Type B pancreatic cell (in vitro differentiated cells): ENCODE measurements at regions not wholly inside any gene's neighbourhood (a gene's known extent, or its start where the extent isn't known, plus 50 kb on each side); places are given as distances from the start of the nearest gene placed in this dataset.

Experiments used
- DNase-seq: peaks from one replicate; pipeline ENCODE4 v3.0.0; 2021; ENCODE audit warnings: mixed read lengths; ENCODE audit not compliant: unreplicated experiment; ENCODE audit errors: extremely low spot score
- H3K27ac Mint-ChIP-seq: 2 replicates; pipeline ENCODE4 v1.8.0; 2021; ENCODE audit warnings: mild to moderate bottlenecking, mixed read lengths
- H3K27me3 Mint-ChIP-seq: 2 replicates; pipeline ENCODE4 v1.8.0; 2021; ENCODE audit warnings: mixed read lengths
- H3K36me3 Mint-ChIP-seq: 2 replicates; pipeline ENCODE4 v1.8.0; 2021; ENCODE audit warnings: mixed read lengths
- H3K4me1 Mint-ChIP-seq: one replicate; pipeline ENCODE4 v1.8.0; 2021; ENCODE audit warnings: mixed read lengths; ENCODE audit not compliant: unreplicated experiment
- H3K4me3 Mint-ChIP-seq: 2 replicates; pipeline ENCODE4 v1.8.0; 2021; ENCODE audit warnings: mild to moderate bottlenecking, mixed read lengths
- H3K9me3 Mint-ChIP-seq: 2 replicates; pipeline ENCODE4 v1.8.0; 2021; ENCODE audit warnings: mixed read lengths
- TF ChIP-seq, protein P1 (sequence below): fragments of 200-600 bp; sonication (generic); conservative IDR thresholded peaks from 2 replicates; pipeline ENCODE4 v1.5.0; 2021; ENCODE audit warnings: antibody characterized with exemption, mild to moderate bottlenecking

GRCh38 chr15:29903028-29903427 lies 80.8 kb upstream of the TJP1 start:
- no peak for DNase-seq
- H3K27me3 Mint-ChIP-seq = no peaks in the 10 kb centered on the region
- H3K36me3 Mint-ChIP-seq = peaks cover 3% of the 10 kb centered on the region
- no peak overlapping the region for H3K27ac Mint-ChIP-seq
- TF ChIP-seq, protein P1, sequence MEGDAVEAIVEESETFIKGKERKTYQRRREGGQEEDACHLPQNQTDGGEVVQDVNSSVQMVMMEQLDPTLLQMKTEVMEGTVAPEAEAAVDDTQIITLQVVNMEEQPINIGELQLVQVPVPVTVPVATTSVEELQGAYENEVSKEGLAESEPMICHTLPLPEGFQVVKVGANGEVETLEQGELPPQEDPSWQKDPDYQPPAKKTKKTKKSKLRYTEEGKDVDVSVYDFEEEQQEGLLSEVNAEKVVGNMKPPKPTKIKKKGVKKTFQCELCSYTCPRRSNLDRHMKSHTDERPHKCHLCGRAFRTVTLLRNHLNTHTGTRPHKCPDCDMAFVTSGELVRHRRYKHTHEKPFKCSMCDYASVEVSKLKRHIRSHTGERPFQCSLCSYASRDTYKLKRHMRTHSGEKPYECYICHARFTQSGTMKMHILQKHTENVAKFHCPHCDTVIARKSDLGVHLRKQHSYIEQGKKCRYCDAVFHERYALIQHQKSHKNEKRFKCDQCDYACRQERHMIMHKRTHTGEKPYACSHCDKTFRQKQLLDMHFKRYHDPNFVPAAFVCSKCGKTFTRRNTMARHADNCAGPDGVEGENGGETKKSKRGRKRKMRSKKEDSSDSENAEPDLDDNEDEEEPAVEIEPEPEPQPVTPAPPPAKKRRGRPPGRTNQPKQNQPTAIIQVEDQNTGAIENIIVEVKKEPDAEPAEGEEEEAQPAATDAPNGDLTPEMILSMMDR = no peak
- H3K4me1 Mint-ChIP-seq = peaks cover 12% of the 10 kb centered on the region
- no peak overlapping the region for H3K4me3 Mint-ChIP-seq
- H3K9me3 Mint-ChIP-seq = no peaks in the 10 kb centered on the region

DNA sequence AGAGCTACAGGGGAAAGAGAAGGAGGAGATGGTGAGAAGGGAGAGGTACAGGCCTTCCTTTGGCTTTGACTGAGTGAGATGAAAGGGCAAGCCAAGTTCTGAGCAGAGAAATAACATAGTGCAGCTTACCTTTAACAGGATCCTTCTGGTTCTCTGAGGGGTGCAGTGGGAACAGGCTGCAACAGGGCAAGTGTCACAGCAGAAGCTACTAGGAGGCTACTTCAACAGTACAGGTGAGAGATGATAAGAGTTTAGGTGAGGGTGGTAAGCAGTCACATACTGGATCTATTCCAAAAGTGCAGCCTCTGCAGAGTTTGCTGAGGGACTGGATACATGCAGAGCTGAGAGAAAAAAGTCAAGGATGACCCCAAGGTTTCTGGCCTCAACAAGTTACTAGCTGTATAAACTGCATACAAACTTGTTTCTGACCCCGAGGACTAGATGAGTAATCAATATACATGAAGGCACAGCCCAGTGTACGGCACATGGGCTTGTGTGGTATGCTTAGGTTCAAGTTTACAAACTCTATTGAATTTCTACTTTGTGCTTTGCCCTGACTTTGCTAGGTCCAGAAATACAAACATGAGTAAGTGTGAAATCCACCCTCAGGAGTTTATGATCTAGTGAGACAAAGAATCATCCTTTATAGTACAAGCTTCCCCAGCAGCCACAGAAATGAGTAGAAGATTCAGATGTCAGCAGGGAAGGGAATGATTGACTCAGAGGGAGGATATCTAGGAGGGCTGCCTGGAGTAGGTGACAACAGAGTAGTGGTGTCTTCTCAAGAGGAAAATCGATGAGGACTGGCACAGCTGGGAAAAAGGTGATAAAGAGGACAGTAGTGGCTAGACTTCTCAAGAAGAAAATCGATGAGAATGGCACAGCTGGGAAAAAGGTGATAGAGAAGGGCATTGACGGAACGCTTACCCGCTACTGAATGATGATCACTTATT lies 78.2 kb upstream of the TJP1 start:
- Mint-ChIP-seq H3K4me1 (peaks cover 12% of the 10 kb centered on the region), H3K27me3 (no peaks in the 10 kb centered on the region), H3K36me3 (peaks cover 4% of the 10 kb centered on the region), H3K27ac (no peak overlapping the region), H3K4me3 (no peak overlapping the region), H3K9me3 (no peaks in the 10 kb centered on the region)
- DNase-seq = no peak
- TF ChIP-seq, protein P1 = no peak

- TF ChIP-seq, protein P1 = no peak
- peaks cover 6% of the 10 kb centered on the region for H3K4me1 Mint-ChIP-seq
Measured at GRCh38 chr15:29896062-29896461, 73.8 kb upstream of the TJP1 start.

GRCh38 chr15:29891096-29891457 lies 68.8 kb upstream of the TJP1 start:
- no peak overlapping the region for H3K4me3 Mint-ChIP-seq
- DNase-seq = no peak
- peaks cover 18% of the 10 kb centered on the region for H3K4me1 Mint-ChIP-seq
- H3K27me3 Mint-ChIP-seq = no peaks in the 10 kb centered on the region
- TF ChIP-seq, protein P1 = no peak
- peaks cover 5% of the 10 kb centered on the region for H3K9me3 Mint-ChIP-seq
- no peaks in the 10 kb centered on the region for H3K36me3 Mint-ChIP-seq
- no peak overlapping the region for H3K27ac Mint-ChIP-seq

More at GRCh38 chr15:29896062-29896461, 73.8 kb upstream of the TJP1 start:
- Mint-ChIP-seq H3K27ac (no peak overlapping the region), H3K9me3 (peaks cover 5% of the 10 kb centered on the region), H3K4me3 (no peak overlapping the region), H3K36me3 (peaks cover 4% of the 10 kb centered on the region), H3K27me3 (no peaks in the 10 kb centered on the region)
- no peak for DNase-seq

- no peaks in the 10 kb centered on the region for H3K27me3 Mint-ChIP-seq
- TF ChIP-seq, protein P1 = no peak
- peaks cover 5% of the 10 kb centered on the region for H3K9me3 Mint-ChIP-seq
- H3K27ac Mint-ChIP-seq = no peak overlapping the region
- no peak overlapping the region for H3K4me3 Mint-ChIP-seq
- peaks cover 23% of the 10 kb centered on the region for H3K4me1 Mint-ChIP-seq
- no peak for DNase-seq
- no peaks in the 10 kb centered on the region for H3K36me3 Mint-ChIP-seq
Measured at GRCh38 chr15:29890336-29891095, 68.2 kb upstream of the TJP1 start.
